ENCODE measurements at regions not wholly inside any gene's neighbourhood (a gene's known extent, or its start where the extent isn't known, plus 50 kb on each side); places are given as distances from the start of the nearest gene placed in this dataset.
"Not testable (repeated sequence)": the region's sequence is repeated elsewhere in the genome, so short reads cannot be mapped to it uniquely, and the experiment has no call there.

GRCh38 chr1:230487773-230488428 is 61.8 kb upstream of the PGBD5 start:
- DNase-seq (ENCODE audit: low read depth in 2 of 2): no peak

GRCh38 chr1:230476622-230477003 is 50.5 kb upstream of the PGBD5 start:
- no peak for DNase-seq (ENCODE audit: low read depth in 2 of 2)

- not testable (repeated sequence) for DNase-seq (ENCODE audit: low read depth in 2 of 2)
These were observed 49.9 kb upstream of the PGBD5 start for GRCh38 chr1:230475856-230476621.
